GM18498 (cell line): ENCODE measurements at regions not wholly inside any gene's neighbourhood (a gene's known extent, or its start where the extent isn't known, plus 50 kb on each side); places are given as distances from the start of the nearest gene placed in this dataset.

ENCODE experiments used
- ATAC-seq: cut with Tn5 transposase; IDR thresholded peaks from one replicate; pipeline ENCODE4 v1.9.1; 2021; ENCODE audit warnings: mild to moderate bottlenecking, moderate library complexity; ENCODE audit not compliant: unreplicated experiment

DNA sequence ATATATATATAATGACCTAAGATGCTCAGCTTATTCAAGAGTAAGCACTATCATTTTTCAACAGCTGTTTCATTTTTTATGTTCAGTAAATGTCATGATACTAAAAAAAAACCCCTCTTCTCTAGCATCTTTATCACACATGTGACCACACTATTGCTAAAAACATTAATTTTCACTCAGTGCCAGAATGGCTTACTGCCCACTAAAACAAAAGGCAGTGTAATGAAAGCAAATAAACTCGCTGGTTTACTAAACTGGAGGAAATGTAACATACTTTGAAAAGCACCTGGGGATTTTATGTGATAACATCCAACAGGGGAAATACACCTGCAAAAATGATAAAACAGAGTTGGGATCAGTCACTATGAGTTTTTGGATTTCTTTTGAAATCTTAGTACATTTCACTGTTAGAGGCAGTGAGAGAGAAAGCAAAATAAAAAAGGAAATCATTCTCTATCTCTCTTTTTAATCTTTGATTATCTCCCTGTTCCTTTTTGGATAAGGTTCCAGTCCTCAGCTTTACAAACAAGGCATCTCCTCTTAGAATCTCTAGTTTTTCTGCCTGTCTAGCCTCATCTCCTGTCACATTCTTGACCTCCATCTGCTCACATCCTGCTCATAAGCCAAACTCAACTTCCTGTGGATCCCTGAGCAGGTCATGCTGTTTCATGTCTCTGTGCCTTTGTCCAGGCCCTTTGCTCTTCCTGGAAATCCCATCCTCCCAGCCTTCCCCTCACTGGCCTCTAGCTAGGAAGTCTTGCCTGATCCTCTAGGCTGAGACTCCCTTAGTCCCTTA, 338.0 kb downstream of the MAN2A1 start:
- ATAC-seq = no peak

DNA sequence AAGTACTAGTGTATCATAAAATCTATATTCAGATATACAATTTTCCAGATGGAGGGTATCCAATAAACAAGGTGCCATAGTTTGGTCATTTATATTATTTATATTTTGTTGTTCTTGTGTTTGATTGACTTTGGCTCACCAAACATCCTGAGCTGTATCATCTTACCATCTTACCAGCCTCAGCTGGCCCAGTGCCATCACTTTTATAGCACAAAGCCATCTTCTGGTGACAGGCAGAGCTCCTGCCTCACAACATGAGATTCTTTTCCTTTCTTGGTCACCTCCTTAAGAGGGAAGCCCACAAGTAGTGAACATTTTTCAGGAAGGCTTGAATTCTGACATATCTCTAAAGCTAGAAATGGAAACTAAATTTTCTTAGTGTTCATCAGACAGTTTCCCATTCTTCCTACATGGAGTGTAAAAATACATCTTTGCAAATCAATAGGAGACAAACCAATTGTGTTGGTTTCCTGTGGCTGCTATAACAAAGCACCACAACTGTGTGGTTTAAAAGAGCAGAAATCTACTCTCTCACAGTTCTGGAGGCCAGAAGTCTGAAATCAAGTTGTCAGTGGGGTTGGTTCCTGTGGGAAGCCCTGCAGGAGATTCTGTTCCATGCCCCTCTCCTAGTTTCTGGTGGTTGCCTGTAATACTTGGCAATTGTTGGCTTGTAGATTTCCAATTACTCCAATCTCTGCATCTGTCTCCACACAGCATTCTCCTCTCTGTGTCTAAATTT, 341.8 kb downstream of the MAN2A1 start:
- no peak for ATAC-seq

DNA sequence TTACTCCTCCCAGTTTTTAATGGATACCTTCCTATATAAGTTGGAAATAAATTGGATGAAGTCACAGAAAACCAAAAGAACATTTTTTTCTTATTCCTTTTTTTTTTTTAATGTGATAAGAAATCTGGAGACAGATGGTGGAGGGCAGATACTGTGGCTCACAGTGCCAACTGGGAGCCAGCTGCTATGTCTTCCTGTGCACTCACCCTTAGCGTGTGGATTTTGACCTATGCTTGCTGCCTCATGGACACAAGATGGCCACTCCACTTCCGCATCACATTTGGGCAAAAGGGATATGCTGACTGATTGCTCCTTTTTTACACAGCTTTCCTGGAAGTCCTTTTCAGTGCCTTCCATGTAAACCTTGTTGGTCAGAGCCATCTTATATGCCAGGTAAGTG, 342.6 kb downstream of the MAN2A1 start:
- ATAC-seq = no peak

DNA sequence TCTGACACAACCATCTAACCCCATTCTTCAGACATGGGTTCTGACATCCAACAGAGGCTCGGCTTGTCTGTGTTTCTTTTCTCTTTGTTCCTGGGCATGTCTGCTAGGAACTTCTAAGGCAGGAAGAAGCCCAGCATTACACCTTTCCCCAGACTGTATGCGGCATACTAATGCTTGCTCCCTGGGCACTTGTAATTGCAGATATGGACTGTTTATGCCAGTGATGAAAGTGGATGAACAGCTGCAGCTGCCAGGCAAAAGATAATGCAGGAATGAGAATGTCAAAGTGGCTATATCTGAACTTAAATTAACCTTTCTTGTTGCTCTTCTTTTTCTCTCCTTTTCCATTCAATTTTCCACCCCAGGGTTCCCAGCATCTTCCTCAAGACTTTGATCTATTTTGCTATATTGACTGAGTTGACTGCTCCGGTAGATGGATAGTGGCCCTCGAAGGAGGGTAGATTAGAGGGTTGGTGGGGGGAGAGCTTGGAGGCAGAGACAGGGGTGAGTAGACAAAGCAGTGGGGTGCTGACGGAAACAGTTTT, 344.4 kb downstream of the MAN2A1 start:
- no peak for ATAC-seq

DNA sequence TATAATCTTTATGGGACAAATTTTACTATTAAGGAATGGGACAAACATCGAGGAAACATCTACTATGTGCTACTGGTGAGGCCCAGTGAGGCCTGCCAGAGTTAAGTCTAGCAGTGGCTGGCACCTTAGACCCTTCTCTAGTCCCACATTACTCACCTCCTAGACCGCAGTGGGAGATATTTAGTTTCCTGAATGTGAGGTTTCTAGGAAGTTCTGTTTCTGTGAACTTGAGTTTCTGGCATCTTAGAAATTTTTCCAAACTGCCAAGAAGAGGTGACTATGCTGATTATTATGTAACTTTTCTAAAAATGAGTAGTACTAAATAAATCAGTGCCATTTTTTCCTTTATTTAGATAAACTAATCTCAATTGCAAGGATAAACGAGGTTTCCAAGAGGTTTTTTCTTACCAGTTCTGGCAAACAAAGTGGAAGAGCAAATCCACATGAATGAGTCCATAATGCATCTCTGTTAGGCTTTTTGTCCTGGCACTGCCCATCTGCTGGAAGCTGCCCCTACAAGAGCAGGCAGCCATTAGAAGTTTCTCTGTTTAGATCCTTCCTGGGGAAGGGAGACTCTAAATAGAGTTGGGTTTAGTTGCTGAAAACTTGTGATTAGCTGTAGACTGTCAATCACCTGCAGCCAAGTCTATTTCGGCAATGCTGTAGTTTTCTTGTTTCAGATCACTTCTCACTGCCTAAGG, 348.7 kb downstream of the MAN2A1 start:
- no peak for ATAC-seq

DNA sequence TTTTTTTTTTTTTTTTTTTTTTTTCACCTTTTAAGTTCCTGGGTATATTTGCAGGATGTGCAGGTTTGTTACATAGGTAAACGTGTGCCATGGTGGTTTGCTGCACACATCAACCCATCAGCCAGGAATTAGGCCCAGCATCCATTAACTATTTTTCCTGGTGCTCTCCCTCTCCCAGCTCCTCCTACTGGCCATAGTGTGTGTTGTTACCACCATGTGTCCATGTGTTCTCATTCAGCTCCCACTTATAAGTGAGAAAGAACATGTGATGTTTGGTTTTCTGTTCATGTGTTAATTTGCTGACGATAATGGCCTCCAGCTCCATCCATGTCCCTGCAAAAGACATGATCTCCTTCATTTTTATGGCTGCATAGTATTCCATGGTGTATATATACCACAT, 350.5 kb downstream of the MAN2A1 start:
- ATAC-seq = no peak

DNA sequence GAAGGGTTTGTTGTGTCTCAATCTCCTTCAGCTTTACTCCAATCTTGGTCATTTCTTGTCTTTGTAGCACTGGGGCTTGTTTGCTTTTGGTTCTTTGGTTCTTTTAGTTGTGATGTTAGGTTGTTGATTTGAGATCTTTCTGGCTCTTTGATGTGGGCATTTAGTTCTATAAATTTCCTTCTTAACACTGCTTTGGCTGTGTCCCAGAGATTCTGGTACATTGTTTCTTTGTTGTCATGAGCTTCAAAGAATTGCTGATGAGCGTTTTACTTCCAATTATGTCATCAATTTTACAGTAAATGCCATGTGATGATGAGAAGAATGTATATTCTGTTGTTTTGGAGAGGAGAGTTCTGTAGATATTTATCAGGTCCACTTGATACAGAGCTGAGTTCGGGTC, 353.3 kb downstream of the MAN2A1 start:
- no peak for ATAC-seq

DNA sequence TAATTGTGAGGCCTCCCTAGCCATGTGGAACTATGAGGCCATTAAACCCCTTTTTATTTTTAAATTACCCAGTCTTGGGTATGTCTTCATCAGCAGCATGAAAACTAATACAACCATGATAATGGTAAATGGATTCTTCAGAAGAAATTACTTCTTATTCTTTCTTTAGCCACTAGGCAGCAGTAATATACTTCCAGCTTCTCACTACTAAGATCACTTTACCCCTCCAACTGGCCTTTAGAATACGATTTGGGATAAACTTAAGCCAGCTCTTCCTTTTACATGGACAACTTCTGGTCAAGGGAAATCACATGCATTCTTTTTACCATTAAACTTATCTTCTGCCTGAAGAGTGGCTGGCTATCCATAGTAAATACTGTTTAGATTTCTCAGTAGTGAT, 355.4 kb downstream of the MAN2A1 start:
- no peak for ATAC-seq

DNA sequence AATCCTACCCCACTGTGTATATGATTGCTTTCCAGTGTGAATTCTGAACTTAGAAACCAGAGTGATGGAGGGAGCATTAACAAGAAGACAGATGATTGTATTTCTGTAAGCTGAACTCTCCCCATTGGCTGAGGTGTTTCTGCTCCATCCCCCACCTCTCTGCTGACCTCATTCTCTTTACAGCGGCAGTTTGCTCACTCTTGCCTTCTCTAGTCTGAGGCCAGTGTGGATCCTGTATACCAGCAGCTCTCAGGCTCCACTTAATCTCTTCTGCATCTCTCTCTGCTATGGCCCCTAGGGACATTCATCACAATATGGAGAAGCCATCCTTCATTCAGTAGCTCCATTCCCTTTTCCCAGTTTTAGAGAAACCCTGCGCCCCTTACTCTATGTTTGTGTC, 358.8 kb downstream of the MAN2A1 start:
- no peak for ATAC-seq

DNA sequence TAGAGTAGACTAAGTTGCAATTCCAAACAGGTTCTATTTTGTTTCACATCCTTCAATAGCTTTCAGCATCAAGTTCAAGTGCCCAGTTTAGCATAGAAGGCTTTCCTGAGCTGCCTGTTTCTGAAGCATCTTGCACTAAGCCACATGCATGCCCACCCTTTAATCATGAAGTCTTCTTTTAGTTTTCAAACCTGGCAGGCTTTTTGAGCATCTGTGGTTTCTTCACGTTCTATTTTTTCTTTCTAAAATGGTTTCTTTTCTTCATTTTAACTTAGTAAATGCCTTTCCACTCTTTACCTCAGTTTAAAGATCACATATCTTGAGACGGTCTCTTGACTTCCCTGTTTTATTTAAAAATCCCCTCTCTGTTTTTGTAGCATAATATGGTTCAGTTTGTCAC, 360.1 kb downstream of the MAN2A1 start:
- ATAC-seq = no peak

DNA sequence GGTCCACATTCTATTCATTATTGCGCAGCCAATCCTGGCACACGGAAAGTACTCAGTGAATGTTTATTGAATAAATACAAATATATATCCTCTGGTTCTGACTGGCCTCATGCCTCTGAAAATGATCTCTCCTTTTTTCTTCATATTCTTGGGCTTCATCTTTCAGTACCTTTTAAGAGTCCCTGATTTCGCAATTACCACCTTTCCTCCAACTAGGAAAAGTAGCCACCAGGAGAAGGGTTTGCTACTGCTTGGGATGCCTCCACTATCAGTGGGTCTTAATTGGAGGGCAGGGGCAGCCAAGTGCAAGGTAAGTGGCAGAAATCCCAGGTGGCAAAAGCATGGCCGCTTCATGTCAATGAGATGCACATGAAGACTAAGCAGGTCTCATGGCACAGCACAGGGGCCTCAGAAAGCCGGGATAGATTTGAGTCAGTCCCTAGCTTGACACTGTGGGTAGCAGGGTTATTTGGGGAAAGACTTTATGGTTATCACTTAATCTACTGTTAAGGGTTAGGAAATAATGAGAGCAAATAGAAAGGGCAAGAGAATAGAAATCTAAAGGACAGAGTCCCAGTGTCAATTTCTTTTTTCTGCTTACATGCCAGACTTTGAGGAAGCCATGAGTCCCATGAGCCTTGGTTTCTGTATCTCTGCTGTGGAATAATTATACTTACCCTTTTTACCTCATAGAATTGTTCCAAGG, 361.1 kb downstream of the MAN2A1 start:
- ATAC-seq = no peak

DNA sequence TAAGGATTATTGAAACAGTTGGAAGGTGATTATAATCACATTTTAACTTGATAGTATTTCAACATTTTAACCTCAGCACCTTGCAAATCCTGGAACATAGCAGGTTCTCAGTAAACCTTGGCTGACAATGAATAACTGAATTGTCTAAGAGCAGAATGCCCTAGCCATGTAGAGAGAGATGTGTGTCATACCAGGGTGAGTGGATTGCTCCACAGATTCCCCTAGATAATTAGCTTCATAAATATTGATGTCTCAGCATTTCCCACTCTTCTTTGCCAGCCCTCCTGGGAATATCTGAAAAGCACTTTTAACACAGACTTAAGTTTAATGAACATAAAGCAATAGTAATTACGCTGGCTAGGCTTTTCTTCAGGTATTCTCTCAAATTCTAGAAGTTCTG, 363.5 kb downstream of the MAN2A1 start:
- no peak for ATAC-seq

DNA sequence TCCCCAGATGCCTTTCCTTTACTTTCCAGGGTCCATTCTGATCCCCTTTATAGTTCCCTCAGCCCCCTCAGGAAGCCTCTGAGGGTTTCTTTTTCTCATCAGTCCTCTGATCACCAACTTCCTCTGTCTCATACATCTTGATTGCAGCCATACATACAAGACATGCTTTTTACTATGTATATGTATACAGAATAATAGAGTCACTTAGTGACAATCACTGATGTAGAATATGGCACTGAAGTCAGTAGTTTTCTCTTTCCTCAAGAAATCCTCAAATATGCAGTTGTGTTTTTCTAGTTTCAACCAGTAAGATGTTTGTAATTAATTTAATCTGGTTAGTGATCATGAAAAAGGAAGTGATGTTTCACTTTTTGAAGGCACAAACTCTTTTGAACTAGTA, 364.1 kb downstream of the MAN2A1 start:
- ATAC-seq = peak; percentile 25

DNA sequence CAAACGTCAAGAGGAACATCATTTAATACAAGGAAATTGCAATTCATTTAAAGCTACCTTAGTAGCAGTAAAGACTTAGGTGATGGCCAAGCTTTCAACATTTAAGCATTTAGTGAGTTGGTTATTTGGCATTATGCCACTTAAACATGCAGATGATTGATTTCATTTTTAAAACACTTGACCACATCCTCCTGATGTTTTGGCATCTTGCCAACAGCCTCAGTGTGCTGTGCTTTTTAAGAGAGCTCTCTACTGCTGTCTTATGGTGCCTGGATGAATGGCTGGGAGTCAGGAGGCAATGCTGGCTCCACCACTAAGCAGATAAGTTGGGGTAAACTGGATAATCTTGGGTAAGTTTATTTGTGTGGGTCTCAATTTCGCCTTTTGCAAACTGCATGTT, 364.5 kb downstream of the MAN2A1 start:
- peak; percentile 89 for ATAC-seq

DNA sequence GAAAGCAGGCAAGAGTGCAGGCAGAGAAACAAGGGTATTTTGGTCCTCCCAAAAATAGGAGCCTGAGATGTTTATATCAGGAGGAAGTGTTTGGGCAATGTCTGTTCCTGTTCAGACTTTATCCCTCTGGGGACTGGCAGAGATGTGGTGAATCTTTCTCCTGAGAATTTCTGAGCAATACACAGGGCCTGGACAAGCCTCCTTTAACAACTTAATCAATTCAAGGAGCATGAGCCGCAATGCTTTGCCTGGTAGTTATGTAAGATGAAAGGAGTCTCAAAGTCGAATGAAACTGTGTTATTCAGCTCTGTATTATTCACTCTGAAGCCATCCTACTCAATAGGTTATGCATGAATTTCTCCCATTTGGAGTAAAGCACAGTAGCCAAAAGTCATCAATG, 365.6 kb downstream of the MAN2A1 start:
- no peak for ATAC-seq

DNA sequence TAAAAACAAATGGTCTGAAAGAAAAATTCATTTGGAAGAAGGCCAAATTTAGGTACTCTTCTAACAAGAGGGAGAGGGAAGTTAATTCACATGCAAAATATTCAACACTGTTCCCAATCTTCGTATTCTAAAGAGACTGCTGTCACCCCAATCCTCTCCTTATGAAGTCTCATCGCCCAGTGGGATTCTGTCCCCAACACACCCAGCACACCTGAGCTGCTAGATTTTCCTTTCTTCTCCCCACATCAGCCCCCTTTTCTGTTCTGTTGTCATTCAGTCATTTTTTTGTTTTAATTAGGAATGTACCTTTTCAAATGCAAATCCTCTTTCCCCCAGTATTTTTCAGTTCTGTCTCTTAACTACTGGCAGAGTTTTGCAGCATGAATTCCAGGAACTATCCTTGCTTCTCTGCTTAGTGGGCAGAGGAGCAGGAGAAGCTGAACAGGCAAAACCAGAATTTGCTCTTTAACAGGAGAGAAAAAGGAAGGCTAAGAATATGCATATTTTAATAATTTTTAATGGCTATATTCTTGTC, 366.9 kb downstream of the MAN2A1 start:
- ATAC-seq = no peak

DNA sequence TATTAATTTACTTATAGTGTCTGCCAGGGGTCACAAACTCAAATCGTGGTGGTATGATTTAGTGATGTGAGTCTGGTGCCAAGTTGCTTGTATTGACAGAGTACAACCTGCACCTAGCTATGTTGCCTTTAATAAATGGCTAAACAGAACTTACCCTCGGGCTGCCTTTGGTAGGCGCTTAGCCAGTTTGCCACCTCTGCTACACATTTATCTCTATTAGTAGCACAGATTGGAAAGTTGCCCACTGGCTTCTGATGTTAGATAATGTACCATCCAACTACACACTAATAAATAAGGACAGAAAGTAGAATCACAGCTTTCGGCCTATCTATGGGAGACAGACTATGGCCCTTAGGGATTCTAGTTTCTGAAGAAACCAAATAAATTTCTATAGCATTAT, 368.4 kb downstream of the MAN2A1 start:
- no peak for ATAC-seq

DNA sequence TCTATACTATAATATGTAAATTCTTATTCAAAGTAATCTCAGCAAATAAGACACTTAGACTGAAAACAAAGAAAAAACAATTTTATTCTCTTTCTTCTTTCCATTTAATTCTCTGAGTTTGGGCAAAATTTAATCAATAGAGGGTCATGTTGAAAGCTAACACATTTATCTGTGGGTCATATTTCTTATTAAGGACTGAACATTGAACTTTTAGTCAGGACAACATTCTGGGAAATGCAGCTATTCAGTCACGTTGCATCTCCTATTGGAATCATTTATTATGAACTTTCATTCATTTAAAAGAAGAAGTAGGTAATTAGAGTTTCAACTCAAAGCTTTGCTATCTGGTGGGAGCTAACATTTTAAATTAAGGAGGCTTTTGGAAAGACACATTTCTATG, 372.5 kb downstream of the MAN2A1 start:
- no peak for ATAC-seq

DNA sequence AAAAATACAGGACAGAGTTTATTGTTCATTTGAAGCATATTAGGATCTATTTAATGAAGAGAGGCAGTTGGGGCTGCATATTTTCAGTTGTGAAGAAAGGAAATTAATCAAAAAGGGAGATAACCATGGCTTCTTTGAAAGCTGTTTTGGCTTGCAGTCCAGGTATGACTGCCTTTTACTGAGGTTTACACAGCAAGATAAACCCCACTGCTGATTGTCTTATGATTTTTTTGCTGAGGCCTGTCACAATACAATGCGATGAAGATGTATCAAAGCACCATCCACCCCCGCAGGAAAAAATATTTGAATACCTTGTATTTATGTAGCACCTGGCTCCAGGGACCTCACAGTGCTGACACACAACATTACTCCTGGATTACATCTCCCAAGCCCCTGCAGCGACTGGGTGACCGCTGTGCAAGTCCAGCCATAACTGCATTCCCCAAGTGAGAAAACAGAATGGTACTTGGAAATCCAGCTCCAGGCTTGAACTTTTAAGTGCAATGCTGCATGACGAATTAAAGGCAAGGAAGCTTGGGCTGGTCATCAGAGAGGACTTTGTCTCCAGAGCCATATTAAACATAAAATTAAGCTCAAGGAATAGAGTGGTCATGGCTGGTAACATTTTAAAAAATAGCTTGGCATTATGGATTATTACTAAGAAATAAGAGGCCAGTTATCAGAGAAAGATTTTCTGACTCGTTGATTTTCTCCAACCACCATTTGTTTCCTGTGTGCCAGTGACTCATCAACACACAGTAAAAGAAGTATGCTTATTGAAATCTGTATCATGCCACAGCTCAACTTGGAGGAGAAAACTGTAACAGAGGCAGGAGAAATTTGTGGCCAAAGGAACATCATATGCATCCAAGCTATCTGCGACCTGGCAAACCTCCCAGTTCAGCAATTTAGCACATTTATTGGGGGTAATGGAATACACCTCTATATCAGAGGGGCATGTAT, 374.2 kb downstream of the MAN2A1 start:
- no peak for ATAC-seq
